Neural cell (in vitro differentiated cells): ENCODE measurements at regions not wholly inside any gene's neighbourhood (a gene's known extent, or its start where the extent isn't known, plus 50 kb on each side); places are given as distances from the start of the nearest gene placed in this dataset.
"Not testable (repeated sequence)": the region's sequence is repeated elsewhere in the genome, so short reads cannot be mapped to it uniquely, and the experiment has no call there.

Source experiments
- H2AFZ ChIP-seq: fragments of 200-600, 300-800 bp; sonication (generic), shearing (Covaris generic); 2 replicates; pipeline ENCODE4 v1.6.0; 2014; ENCODE audit warnings: low read depth, mild to moderate bottlenecking, antibody characterized with exemption, low read length, moderate library complexity
- H3F3A ChIP-seq: fragments of 200-600 bp; shearing (Covaris generic); 2 replicates; pipeline ENCODE4 v1.6.1; 2016; ENCODE audit warnings: mild to moderate bottlenecking, moderate library complexity, mixed read lengths, antibody characterized with exemption, low read length; ENCODE audit not compliant: insufficient read depth, poor library complexity, severe bottlenecking
- H3K27ac ChIP-seq: fragments of 200-600, 300-800 bp; sonication (generic), shearing (Covaris generic); 2 replicates; pipeline ENCODE4 v1.5.1; 2014; ENCODE audit warnings: mild to moderate bottlenecking, low read length, moderate library complexity
- H3K27me3 ChIP-seq: fragments of 300-800, 200-600 bp; sonication (generic), shearing (Covaris generic); 2 replicates; pipeline ENCODE4 v1.6.0; 2014; ENCODE audit warnings: mild to moderate bottlenecking, low read depth, low read length, moderate library complexity; ENCODE audit not compliant: insufficient read depth
- H3K36me3 ChIP-seq: fragments of 300-800, 200-600 bp; sonication (generic), shearing (Covaris generic); 2 replicates; pipeline ENCODE4 v1.5.1; 2014; ENCODE audit warnings: mild to moderate bottlenecking, antibody characterized with exemption, low read length, moderate library complexity; ENCODE audit not compliant: insufficient read depth
- H3K4me2 ChIP-seq: fragments of 300-800, 200-600 bp; sonication (generic), shearing (Covaris generic); 2 replicates; pipeline ENCODE4 v1.6.0; 2014; ENCODE audit warnings: mild to moderate bottlenecking, low read length
- H3K4me3 ChIP-seq: fragments of 300-800, 200-600 bp; sonication (generic), shearing (Covaris generic); 2 replicates; pipeline ENCODE4 v1.5.1; 2014; ENCODE audit warnings: mild to moderate bottlenecking, low read length, moderate library complexity
- H3K79me2 ChIP-seq: fragments of 200-600 bp; shearing (Covaris generic); replicated peaks from 2 replicates; pipeline ENCODE4 v1.6.0; 2014; ENCODE audit warnings: mild to moderate bottlenecking, low read length, moderate library complexity; ENCODE audit not compliant: insufficient read depth
- H3K9ac ChIP-seq: fragments of 300-800, 200-600 bp; sonication (generic), shearing (Covaris generic); 2 replicates; pipeline ENCODE4 v1.6.1; 2016; ENCODE audit warnings: mild to moderate bottlenecking, low read length, mixed read lengths
- H3K9me2 ChIP-seq: fragments of 200-600 bp; shearing (Covaris generic); 2 replicates; pipeline ENCODE4 v1.6.1; 2016; ENCODE audit warnings: mild to moderate bottlenecking, low read length, mixed read lengths; ENCODE audit not compliant: insufficient read depth
- H3K9me3 ChIP-seq: fragments of 200-600, 300-800 bp; sonication (generic), shearing (Covaris generic); 2 replicates; pipeline ENCODE4 v1.6.1; 2016; ENCODE audit warnings: mild to moderate bottlenecking, mixed run types, low read length, moderate library complexity, mixed read lengths
- H4K20me1 ChIP-seq: fragments of 200-600 bp; shearing (Covaris generic); 2 replicates; pipeline ENCODE4 v1.6.1; 2016; ENCODE audit warnings: mild to moderate bottlenecking, mixed run types; ENCODE audit not compliant: insufficient read depth
- CTCF ChIP-seq: fragments of 450-650 bp; IDR thresholded peaks from 2 replicates; pipeline ENCODE4 v1.5.1; 2014; ENCODE audit warnings: antibody characterized with exemption, mild to moderate bottlenecking, moderate library complexity; ENCODE audit not compliant: poor library complexity, severe bottlenecking
- EP300 ChIP-seq: fragments of 450-650 bp; conservative IDR thresholded peaks from 2 replicates; pipeline ENCODE4 v1.6.1; 2014; ENCODE audit warnings: antibody characterized with exemption, mild to moderate bottlenecking, moderate library complexity; ENCODE audit not compliant: poor library complexity, severe bottlenecking
- EZH2 ChIP-seq: fragments of 200-600, 300-800 bp; shearing (Covaris generic), sonication (generic); IDR thresholded peaks from 2 replicates; pipeline ENCODE4 v1.6.1; 2014; ENCODE audit warnings: antibody characterized with exemption, low read length, borderline replicate concordance, mild to moderate bottlenecking; ENCODE audit not compliant: insufficient read depth, poor library complexity, severe bottlenecking
- MXI1 ChIP-seq: fragments of 450-650 bp; conservative IDR thresholded peaks from 2 replicates; pipeline ENCODE4 v1.6.1; 2014; ENCODE audit warnings: antibody characterized with exemption, mild to moderate bottlenecking; ENCODE audit not compliant: poor library complexity, severe bottlenecking
- POLR2AphosphoS5 ChIP-seq: IDR thresholded peaks from 2 replicates; pipeline ENCODE4 v1.6.1; 2012
- RAD21 ChIP-seq: fragments of 450-650 bp; conservative IDR thresholded peaks from 2 replicates; pipeline ENCODE4 v1.6.1; 2014; ENCODE audit warnings: antibody characterized with exemption, mild to moderate bottlenecking, moderate library complexity
- REST ChIP-seq: IDR thresholded peaks from 2 replicates; pipeline ENCODE4 v1.6.1; 2012; ENCODE audit warnings: borderline replicate concordance
- SMC3 ChIP-seq: fragments of 450-650 bp; conservative IDR thresholded peaks from 2 replicates; pipeline ENCODE4 v1.6.1; 2014; ENCODE audit warnings: antibody characterized with exemption, mild to moderate bottlenecking, moderate library complexity; ENCODE audit not compliant: poor library complexity
- TAF1 ChIP-seq: IDR thresholded peaks from 2 replicates; pipeline ENCODE4 v1.6.1; 2012; ENCODE audit warnings: low read depth

- Histone ChIP-seq H3K27ac (no peak overlapping the region), H4K20me1 (no peaks in the 10 kb centered on the region), H3F3A (no peaks in the 10 kb centered on the region), H3K27me3 (no peaks in the 10 kb centered on the region), H2AFZ (no peak overlapping the region), H3K9me3 (no peaks in the 10 kb centered on the region), H3K4me2 (no peak overlapping the region), H3K9ac (no peak overlapping the region), H3K9me2 (no peaks in the 10 kb centered on the region), H3K4me3 (no peak overlapping the region), H3K79me2 (no peaks in the 10 kb centered on the region), H3K36me3 (no peaks in the 10 kb centered on the region)
- TF ChIP-seq SMC3: no peak
- TF ChIP-seq POLR2AphosphoS5: no peak
- TF ChIP-seq TAF1: no peak
- no peak for TF ChIP-seq CTCF
- TF ChIP-seq RAD21: no peak
- no peak for TF ChIP-seq EP300
- TF ChIP-seq REST: no peak
- TF ChIP-seq EZH2: no peak
- no peak for TF ChIP-seq MXI1
These were observed 1159.6 kb downstream of the TBL1XR1 start for GRCh38 chr3:176037636-176038035.

DNA sequence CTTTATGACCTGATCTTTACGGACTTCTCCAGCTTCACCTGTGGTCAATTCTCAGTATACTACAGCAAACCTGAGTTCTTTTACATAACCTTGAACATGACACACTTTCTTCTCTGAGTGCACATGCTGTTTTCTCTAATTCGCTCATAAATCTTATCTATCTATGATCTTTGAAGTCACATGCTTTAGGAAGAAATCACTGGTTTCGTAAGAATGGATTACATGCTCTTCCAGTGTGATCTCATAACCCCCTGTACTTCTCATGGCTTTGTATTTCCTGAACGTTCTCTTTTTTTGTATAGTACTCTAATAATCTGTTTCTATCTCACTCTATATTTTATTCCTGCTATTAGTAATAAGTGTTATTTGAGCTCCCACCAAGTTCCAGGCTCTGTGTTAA lies 1165.2 kb downstream of the TBL1XR1 start:
- TF ChIP-seq REST (no peak), CTCF (no peak), EP300 (no peak), EZH2 (no peak), RAD21 (no peak), POLR2AphosphoS5 (no peak), MXI1 (no peak), TAF1 (no peak), SMC3 (no peak)
- Histone ChIP-seq H3K79me2 (no peaks in the 10 kb centered on the region), H3K27ac (no peak overlapping the region), H3K4me2 (no peak overlapping the region), H3K36me3 (no peaks in the 10 kb centered on the region), H3K4me3 (no peak overlapping the region), H4K20me1 (no peaks in the 10 kb centered on the region), H3F3A (no peaks in the 10 kb centered on the region), H3K9me3 (no peaks in the 10 kb centered on the region), H2AFZ (no peak overlapping the region), H3K9me2 (no peaks in the 10 kb centered on the region), H3K9ac (no peak overlapping the region), H3K27me3 (no peaks in the 10 kb centered on the region)

DNA sequence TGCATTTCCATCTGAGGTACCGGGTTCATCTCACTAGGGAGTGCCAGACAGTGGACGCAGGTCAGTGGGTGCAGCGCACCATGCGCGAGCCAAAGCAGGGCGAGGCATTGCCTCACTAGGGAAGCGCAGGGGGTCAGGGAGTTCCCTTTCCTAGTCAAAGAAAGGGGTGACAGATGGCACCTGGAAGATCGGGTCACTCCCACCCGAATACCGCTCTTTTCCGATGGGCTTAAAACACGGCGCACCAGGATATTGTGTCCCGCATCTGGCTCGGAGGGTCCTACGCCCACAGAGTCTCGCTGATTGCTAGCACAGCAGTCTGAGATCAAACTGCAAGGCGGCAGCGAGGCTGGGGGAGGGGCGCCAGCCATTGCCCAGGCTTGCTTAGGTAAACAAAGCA lies 1157.1 kb downstream of the NAALADL2 start:
- H4K20me1 ChIP-seq: not testable (repeated sequence)

More for the DNA sequence above, 1157.1 kb downstream of the NAALADL2 start:
- H3F3A ChIP-seq, H3K9me2 ChIP-seq, H3K9ac ChIP-seq, H2AFZ ChIP-seq, H3K4me3 ChIP-seq, H3K27me3 ChIP-seq, H3K4me2 ChIP-seq, H3K27ac ChIP-seq, H3K9me3 ChIP-seq, H3K79me2 ChIP-seq, H3K36me3 ChIP-seq: not testable (repeated sequence)
